Stimulated activated CD8-positive, alpha-beta memory T cell treated with anti-CD3 and anti-CD28 coated beads, Interleukin-12 subunit alpha, Interleukin-12 subunit beta, amount 100 ng/mL, for 1 hour (primary cell): ENCODE measurements at regions not wholly inside any gene's neighbourhood (a gene's known extent, or its start where the extent isn't known, plus 50 kb on each side); places are given as distances from the start of the nearest gene placed in this dataset.
"Not testable (repeated sequence)": the region's sequence is repeated elsewhere in the genome, so short reads cannot be mapped to it uniquely, and the experiment has no call there.

ENCODE experiments used
- DNase-seq: peaks from one replicate; pipeline ENCODE4 v3.0.0-alpha.2; 2020; ENCODE audit warnings: low read depth

- DNase-seq = no peak
Measured at GRCh38 chr9:118650417-118650816, 718.8 kb downstream of the BRINP1 start.

GRCh38 chr9:118651511-118651910, 717.7 kb downstream of the BRINP1 start:
- DNase-seq = no peak

DNA sequence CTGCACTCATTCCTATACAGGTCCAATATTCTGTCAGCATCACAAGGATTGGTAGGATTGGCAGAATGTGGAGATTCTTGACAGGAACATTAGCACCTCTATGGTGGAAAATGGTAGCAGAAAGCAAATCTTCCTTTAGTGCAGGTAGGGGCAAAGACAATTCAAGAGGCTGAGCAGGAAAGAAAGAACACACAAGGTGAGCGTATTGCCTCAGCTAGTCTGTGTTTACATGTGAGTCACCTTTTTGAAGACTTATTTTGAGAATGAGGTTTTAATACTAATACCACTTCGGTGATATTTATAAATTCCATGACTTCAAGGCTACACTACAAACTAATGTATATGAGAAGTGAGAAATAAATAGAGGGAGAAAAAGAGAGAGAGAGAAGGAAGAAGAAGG, 717.0 kb downstream of the BRINP1 start:
- DNase-seq = no peak

DNA sequence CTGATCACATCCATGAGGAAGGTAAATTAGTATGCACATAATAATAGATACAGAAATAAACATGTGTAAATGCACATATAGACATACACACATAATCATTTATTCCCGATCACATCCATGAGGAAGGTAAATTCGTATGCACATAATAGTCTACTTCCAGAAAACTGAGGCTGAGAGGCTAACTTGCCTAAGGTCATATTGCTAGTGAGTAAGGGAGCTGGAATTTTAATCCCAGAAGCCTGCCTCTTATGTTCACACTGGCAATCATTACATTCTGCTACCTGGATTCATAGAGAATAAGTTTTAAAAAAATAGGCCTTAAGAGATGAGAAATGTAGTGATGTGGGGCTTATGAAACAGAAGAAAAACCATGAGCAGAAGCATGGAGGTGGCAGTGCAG, 716.3 kb downstream of the BRINP1 start:
- no peak for DNase-seq

DNA sequence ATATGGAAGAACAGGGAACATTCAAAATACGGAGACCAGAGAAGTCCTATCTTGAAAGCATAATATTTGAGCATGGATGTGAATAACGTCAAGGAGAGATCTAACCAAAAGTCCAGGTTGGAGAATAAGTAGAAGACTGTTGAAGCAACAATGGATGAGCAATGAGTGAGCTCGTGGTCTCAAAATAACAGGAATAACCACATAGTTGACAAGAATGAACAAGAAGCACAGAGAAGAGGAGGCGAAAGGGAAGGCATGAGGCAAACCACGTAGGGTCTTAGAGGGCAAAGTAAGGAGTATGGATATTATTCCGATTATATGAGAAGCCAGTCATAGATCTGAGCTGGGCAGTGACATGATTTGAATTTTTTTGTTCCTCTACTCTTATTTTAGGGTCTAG, 710.2 kb downstream of the BRINP1 start:
- DNase-seq = no peak

DNA sequence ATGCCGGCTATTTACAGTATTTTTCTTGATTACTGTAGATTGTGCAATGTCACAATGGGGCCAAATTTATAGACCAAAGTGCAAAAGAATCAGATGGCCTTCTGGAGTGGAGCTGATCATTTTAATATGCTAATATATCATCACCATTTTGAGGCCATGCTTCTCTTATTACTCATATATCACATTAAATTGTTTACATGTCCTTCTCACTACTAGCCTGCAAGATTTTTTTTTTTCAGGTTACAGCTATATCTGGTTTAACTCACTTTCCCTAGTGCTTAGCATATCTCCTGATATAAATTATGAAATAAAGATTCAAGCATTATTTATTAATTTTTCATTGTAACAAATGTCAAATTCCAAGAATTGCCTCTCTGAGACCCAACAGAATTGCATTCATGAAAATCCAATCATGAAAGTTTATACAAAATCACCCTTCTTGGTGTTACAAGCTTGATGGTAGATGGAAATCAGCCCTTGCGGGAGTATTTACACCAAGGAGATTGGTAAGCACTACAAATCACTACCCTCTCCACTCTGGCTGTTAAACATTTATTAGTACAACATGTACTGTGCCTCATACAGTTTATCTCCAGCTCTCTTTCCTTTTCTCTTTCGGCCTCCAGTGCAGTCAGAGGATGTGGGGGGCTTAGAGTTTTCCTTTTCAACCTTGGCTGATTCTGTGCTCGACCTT, 703.9 kb downstream of the BRINP1 start:
- no peak for DNase-seq

DNA sequence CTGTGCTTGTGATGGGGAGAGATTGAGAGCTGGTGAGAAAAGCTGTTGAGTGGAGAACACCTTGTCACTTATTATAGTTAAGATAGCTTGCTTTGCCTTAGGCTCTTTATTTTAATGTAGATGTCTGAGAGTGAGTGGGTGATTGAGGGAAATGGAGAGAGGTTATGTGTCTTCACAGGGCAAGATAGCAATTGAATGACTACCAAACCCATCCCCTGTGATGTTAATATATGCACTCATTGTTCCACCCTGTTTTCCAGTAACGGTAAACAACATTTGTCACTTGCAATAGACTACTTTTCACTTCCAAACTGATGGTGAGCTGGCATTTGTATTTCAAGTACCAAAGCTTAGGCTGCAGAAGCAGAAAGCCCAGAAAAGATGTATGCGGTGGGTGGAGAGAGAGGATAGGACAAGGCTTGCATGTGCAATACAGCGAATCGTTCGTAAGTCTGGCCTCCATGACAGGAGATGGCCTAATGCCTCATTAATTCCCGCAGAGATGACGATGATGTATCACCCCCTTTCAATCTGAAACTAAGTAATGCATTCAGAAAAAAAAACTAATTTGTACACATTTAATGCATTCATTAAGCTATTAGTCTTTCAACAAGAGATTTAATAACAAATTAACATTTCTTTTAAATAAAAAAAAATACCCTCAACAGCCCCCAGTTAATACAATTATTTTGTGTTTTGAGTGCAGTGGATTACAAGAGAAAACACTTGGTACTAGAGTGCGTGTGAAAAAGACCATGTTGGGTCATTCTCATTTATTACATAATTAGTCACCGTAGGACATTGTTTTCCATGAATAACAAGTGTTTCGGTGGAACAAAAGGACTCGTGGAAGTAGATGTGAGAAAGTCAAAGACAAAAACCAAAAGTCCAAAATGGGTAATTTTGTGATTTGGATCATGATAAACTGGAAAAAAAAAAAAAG, 699.0 kb downstream of the BRINP1 start:
- DNase-seq = no peak

DNA sequence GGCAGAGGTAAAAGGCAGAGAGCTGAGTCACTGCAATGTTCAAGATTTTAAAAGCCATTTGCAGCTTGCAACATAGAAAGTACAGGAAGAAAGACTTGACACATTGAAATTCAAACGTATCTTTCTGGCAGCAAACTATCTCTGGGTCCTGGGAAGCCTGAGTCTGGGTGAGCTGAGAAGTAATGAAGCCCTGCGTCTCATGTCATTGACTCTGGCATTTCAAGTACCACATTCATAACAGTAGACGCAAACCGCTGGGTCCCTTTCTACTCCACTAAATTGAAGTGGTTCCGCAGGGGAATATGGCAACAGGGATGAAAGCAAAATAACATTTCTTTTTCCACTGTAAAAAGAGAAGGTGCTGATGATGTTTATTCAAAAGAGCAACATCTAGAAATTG, 694.3 kb downstream of the BRINP1 start:
- no peak for DNase-seq

- DNase-seq = not testable (repeated sequence)
Measured at GRCh38 chr9:118677936-118678653, 691.1 kb downstream of the BRINP1 start.

GRCh38 chr9:118686959-118687358, 682.3 kb downstream of the BRINP1 start:
- DNase-seq = no peak

GRCh38 chr9:118689280-118689679, 680.0 kb downstream of the BRINP1 start:
- DNase-seq = no peak

- no peak for DNase-seq
Measured at GRCh38 chr9:118692613-118693012, 676.6 kb downstream of the BRINP1 start.

DNA sequence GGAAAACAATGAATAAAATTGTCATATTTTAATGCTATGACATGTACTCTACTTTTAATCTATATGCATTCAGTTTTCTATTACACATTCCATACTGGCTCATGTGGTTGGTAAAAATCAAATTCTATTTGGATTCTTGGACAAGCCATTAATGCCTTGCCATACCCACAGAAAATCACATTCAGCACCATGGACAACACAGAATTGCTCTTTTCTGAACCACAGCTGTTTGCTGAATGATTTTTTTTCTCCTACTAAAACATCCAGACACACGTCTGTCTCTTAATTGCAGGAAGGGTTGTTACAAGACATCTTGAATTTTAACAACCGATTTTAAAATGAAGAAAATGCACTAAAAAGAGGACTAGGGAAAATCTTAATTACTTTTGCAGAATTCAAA, 675.6 kb downstream of the BRINP1 start:
- no peak for DNase-seq

DNA sequence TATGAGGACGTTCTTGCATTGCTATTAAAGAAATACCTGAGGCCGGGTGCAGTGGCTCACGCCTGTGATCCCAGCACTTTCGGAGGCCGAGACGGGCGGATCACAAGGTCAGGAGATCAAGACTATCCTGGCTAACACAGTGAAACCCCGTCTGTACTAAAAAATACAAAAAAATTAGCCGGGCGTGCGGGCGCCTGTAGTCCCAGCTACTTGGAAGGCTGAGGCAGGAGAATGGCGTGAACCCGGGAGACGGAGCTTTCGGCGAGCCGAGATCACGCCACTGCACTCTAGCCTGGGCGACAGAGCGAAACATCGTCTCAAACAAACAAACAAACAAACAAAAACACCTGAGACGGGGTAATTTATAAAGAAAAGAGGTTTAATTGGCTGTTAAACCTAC, 674.0 kb downstream of the BRINP1 start:
- DNase-seq = not testable (repeated sequence)

GRCh38 chr9:118701985-118702384, 667.2 kb downstream of the BRINP1 start:
- no peak for DNase-seq

DNA sequence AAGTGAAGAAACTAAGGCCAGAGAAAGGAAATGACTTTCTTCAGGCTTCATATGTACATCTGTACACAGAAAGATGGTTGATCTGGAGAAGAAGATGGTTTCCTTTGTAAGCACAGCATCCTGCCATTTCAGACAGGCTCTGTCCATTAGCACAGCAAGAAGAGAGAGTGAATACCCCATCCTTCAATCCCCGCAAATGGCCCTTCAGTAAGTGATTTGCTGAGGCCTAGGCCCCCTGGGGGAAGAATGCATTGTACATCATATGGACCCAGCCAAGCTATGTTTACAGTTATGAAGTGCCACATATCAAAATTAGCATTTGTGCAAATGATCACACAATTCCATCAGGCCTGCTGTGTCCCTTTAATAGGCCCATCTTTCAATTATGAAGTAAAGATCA, 657.4 kb downstream of the BRINP1 start:
- DNase-seq = no peak

GRCh38 chr9:118721276-118721675, 648.0 kb downstream of the BRINP1 start:
- DNase-seq = no peak

DNA sequence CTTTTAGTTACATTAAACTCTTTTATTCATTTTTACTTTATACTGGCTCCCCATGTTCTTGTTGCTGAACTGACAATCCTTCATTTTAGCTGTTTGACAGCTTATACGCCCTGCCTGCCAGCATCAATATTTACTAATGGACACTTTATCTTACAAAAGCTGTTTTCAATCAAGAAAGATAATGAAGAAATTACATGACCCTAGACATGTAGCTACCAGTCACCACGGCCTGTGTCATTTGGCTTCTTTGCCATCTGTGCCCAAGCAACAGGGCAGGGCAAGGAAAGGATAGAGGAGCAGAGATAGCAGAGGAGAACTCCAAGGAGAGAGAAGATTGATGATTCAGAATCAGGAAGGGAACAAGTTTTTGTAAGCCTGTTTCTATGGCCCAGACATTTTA, 647.3 kb downstream of the BRINP1 start:
- no peak for DNase-seq

GRCh38 chr9:118729981-118730380, 639.3 kb downstream of the BRINP1 start:
- DNase-seq = no peak

- DNase-seq = no peak
Measured at GRCh38 chr9:118732998-118733397, 636.2 kb downstream of the BRINP1 start.

DNA sequence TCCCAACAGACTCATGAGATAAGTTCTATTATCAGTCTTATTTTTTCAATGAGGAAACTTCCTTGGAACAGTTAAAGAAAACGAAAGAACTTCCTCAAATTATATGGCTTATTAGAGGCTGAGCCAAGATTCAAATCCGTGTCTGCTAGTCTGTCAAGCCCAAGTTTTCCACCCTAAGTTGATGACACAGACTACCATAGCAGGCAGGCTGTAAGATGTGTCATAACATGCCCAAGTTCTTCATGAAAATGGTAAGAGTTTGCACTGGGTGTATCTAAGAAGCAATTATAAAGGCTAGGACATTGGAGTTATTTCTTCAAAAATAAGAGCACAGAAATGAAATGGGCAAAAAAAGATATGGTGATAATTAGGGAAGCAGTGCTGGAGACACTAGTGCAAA, 634.5 kb downstream of the BRINP1 start:
- no peak for DNase-seq

DNA sequence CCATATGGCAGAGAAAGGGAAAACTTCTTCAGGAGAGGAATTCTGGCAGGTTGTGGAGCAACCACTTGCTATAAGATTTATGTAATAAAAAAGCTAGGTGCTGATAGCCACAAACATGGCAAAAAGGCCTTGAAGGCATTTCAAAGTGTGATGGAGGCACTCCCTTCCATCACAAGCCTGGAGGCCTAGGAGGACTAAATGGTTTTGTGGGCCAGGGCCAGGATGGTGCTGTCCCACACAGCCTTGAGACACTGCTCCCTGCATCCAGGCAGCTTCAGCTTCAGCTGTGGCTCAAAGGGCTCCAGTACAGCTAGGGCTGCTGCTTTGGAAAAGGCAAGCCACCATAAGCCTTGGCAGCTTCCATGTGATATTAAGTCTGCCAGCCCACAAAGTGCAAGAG, 632.8 kb downstream of the BRINP1 start:
- DNase-seq = no peak
